SK-N-SH (cell line): ENCODE measurements at regions not wholly inside any gene's neighbourhood (a gene's known extent, or its start where the extent isn't known, plus 50 kb on each side); places are given as distances from the start of the nearest gene placed in this dataset.

ENCODE experiments used
- CTCF ChIA-PET: fragments of 300-600, 350-600 bp; formaldehyde crosslinking; extraction: SDS; loops from one replicate; lab custom pipeline; 2021; lab: Yijun Ruan, JAX
- POLR2A ChIA-PET: fragments of 350-600 bp; sonication (Branson Sonifier 250); formaldehyde crosslinking; extraction: SDS; loops from one replicate; lab custom pipeline; 2020; ENCODE audit warnings: antibody characterized with exemption, inconsistent platforms; lab: Yijun Ruan, JAX
- DNase-seq: peaks from one replicate; pipeline ENCODE4 v3.0.0; 2012
- H2AFZ ChIP-seq: fragments of 200-600 bp; sonication (generic); 2 replicates; pipeline ENCODE4 v1.8.1; 2016; ENCODE audit warnings: antibody characterized with exemption, mild to moderate bottlenecking, low read depth
- H3F3A ChIP-seq: fragments of 200-600 bp; sonication (generic); replicated peaks from 2 replicates; pipeline ENCODE3; 2016; ENCODE audit warnings: antibody characterized with exemption, mild to moderate bottlenecking; ENCODE audit not compliant: insufficient read depth
- H3K27ac ChIP-seq, 2 experiments: fragments of 200-500 bp in 1 of 2; fragments of 200-600 bp in 1 of 2; sonication (Bioruptor generic) in 1 of 2; sonication (generic), shearing (Covaris generic) in 1 of 2; 2 replicates each; pipeline versions ENCODE4 v1.5.1 to v1.6.1; 2014 to 2016; ENCODE audit warnings: low read depth in 2 of 2, inconsistent platforms in 1 of 2, low read length in 1 of 2, mild to moderate bottlenecking in 1 of 2, mixed read lengths in 1 of 2
- H3K27me3 ChIP-seq: fragments of 200-600 bp; sonication (generic), shearing (Covaris generic); 2 replicates; pipeline ENCODE4 v1.6.1; 2016; ENCODE audit warnings: mixed run types; ENCODE audit not compliant: insufficient read depth
- H3K36me3 ChIP-seq, 2 experiments: fragments of 200-500 bp in 1 of 2; fragments of 200-600 bp in 1 of 2; sonication (Bioruptor generic) in 1 of 2; sonication (generic) in 1 of 2; replicated peaks in 1 of 2; 2 replicates each; pipeline versions ENCODE3 to v1.5.1; 2014 to 2016; ENCODE audit warnings: low read length in 1 of 2, mild to moderate bottlenecking in 1 of 2; ENCODE audit not compliant: insufficient read depth in 2 of 2, control insufficient read depth in 1 of 2
- H3K4me1 ChIP-seq, 2 experiments: fragments of 200-500 bp in 1 of 2; fragments of 200-600 bp in 1 of 2; sonication (Bioruptor generic) in 1 of 2; sonication (generic), shearing (Covaris generic) in 1 of 2; 2 replicates each; pipeline versions ENCODE4 v1.5.1 to v1.6.1; 2014 to 2016; ENCODE audit warnings: low read depth in 1 of 2, low read length in 1 of 2, mixed run types in 1 of 2; ENCODE audit not compliant: insufficient read depth in 2 of 2, control insufficient read depth in 1 of 2
- H3K4me2 ChIP-seq: fragments of 200-600 bp; sonication (generic), shearing (Covaris generic); 2 replicates; pipeline ENCODE4 v1.6.1; 2017; ENCODE audit warnings: mixed run types
- H3K4me3 ChIP-seq, 2 experiments: fragments of 200-500 bp in 1 of 2; fragments of 200-600 bp in 1 of 2; sonication (Bioruptor generic) in 1 of 2; sonication (generic), shearing (Covaris generic) in 1 of 2; 2 replicates each; pipeline versions ENCODE4 v1.5.1 to v1.8.1; 2014 to 2016; ENCODE audit warnings: low read depth in 2 of 2, inconsistent platforms in 1 of 2, low read length in 1 of 2, mild to moderate bottlenecking in 1 of 2, mixed read lengths in 1 of 2, moderate library complexity in 1 of 2
- H3K79me2 ChIP-seq: fragments of 200-600 bp; sonication (generic); 2 replicates; pipeline ENCODE4 v1.8.1; 2017; ENCODE audit warnings: mild to moderate bottlenecking; ENCODE audit not compliant: insufficient read depth
- H3K9ac ChIP-seq: fragments of 200-600 bp; sonication (generic); 2 replicates; pipeline ENCODE4 v1.6.1; 2017; ENCODE audit warnings: mixed run types
- H3K9me2 ChIP-seq: fragments of 200-600 bp; sonication (generic); 2 replicates; pipeline ENCODE4 v1.6.1; 2017; ENCODE audit warnings: mixed run types
- H3K9me3 ChIP-seq: fragments of 200-600 bp; sonication (generic); 2 replicates; pipeline ENCODE4 v1.6.1; 2017; ENCODE audit warnings: mixed run types, mild to moderate bottlenecking, moderate library complexity
- H4K20me1 ChIP-seq: fragments of 200-600 bp; sonication (generic); 2 replicates; pipeline ENCODE4 v1.6.1; 2017; ENCODE audit warnings: mild to moderate bottlenecking, mixed run types; ENCODE audit not compliant: insufficient read depth
- CTCF ChIP-seq: fragments of 200-600 bp; sonication (generic); IDR thresholded peaks from 2 replicates; pipeline ENCODE4 v1.6.1; 2017; ENCODE audit warnings: antibody characterized with exemption, mild to moderate bottlenecking, moderate library complexity
- EP300 ChIP-seq, 2 experiments: IDR thresholded peaks; 2 replicates each; pipeline versions ENCODE4 v1.4.0 to v1.6.1; 2012; ENCODE audit warnings: borderline replicate concordance in 1 of 2, low read depth in 1 of 2, low read length in 1 of 2
- EZH2phosphoT487 ChIP-seq: fragments of 200-600 bp; sonication (generic); IDR thresholded peaks from 2 replicates; pipeline ENCODE4 v1.6.1; 2017; ENCODE audit warnings: low read depth, mixed run types, mild to moderate bottlenecking, antibody characterized with exemption, moderate library complexity, borderline replicate concordance
- FOSL2 ChIP-seq: IDR thresholded peaks from 2 replicates; pipeline ENCODE4 v1.4.0; 2012; ENCODE audit warnings: low read depth, mild to moderate bottlenecking, moderate library complexity, borderline replicate concordance
- FOXJ3 ChIP-seq: sonication (generic); formaldehyde crosslinking; IDR thresholded peaks from 2 replicates; pipeline ENCODE4 v1.5.1; 2020; ENCODE audit warnings: mild to moderate bottlenecking, missing genetic modification reagents
- GATA2 ChIP-seq: sonication (generic); formaldehyde crosslinking; IDR thresholded peaks from 2 replicates; pipeline ENCODE4 v1.5.0; 2020; ENCODE audit warnings: mild to moderate bottlenecking, missing genetic modification reagents
- MEF2A ChIP-seq: IDR thresholded peaks from 2 replicates; pipeline ENCODE4 v1.4.0; 2012; ENCODE audit warnings: low read depth, borderline replicate concordance
- NFIC ChIP-seq: IDR thresholded peaks from 2 replicates; pipeline ENCODE4 v1.4.0; 2012; ENCODE audit warnings: borderline replicate concordance
- NRF1 ChIP-seq: IDR thresholded peaks from 2 replicates; pipeline ENCODE4 v1.6.1; 2012; ENCODE audit warnings: low read depth, mild to moderate bottlenecking, low read length
- RFX5 ChIP-seq: IDR thresholded peaks from 2 replicates; pipeline ENCODE4 v1.6.1; 2012; ENCODE audit warnings: mild to moderate bottlenecking, improper control_type of control experiment, low read length
- RXRA ChIP-seq: IDR thresholded peaks from 2 replicates; pipeline ENCODE4 v1.4.0; 2012; ENCODE audit warnings: low read depth, mild to moderate bottlenecking, borderline replicate concordance
- SIN3A ChIP-seq: IDR thresholded peaks from 2 replicates; pipeline ENCODE4 v1.6.1; 2012; ENCODE audit warnings: low read depth, mild to moderate bottlenecking, low read length, moderate library complexity, borderline replicate concordance
- SMC3 ChIP-seq: IDR thresholded peaks from 2 replicates; pipeline ENCODE4 v1.6.1; 2012; ENCODE audit warnings: low read depth, low read length, improper control_type of control experiment
- TAF1 ChIP-seq: IDR thresholded peaks from 2 replicates; pipeline ENCODE4 v1.6.1; 2012; ENCODE audit warnings: low read depth, mild to moderate bottlenecking, low read length, moderate library complexity, borderline replicate concordance
- TEAD4 ChIP-seq: IDR thresholded peaks from 2 replicates; pipeline ENCODE4 v1.4.0; 2012; ENCODE audit warnings: mild to moderate bottlenecking, borderline replicate concordance; ENCODE audit not compliant: insufficient read depth
- YY1 ChIP-seq: IDR thresholded peaks from 2 replicates; pipeline ENCODE4 v1.4.0; 2012; ENCODE audit warnings: low read depth, mild to moderate bottlenecking
- WGBS: methylation state at CpG from one replicate; pipeline ENCODE4 v1.1.6; 2017; ENCODE audit warnings: low lambda C conversion rate; 5-methylcytosine and 5-hydroxymethylcytosine counted together
- TF ChIP-seq, protein P1 (sequence below): IDR thresholded peaks from 2 replicates; pipeline ENCODE4 v1.4.0; 2012; ENCODE audit warnings: low read depth, borderline replicate concordance
- TF ChIP-seq, protein P2 (sequence below): IDR thresholded peaks from 2 replicates; pipeline ENCODE4 v1.4.0; 2012; ENCODE audit warnings: low read depth
- TF ChIP-seq, protein P3 (sequence below): IDR thresholded peaks from 2 replicates; pipeline ENCODE4 v1.6.1; 2012; ENCODE audit warnings: mild to moderate bottlenecking, low read depth, low read length, moderate library complexity
- TF ChIP-seq, protein P4 (sequence below): fragments of 150-350 bp; IDR thresholded peaks from 2 replicates; pipeline ENCODE4 v1.6.1; 2016; ENCODE audit warnings: mild to moderate bottlenecking, low read depth, low read length

DNA sequence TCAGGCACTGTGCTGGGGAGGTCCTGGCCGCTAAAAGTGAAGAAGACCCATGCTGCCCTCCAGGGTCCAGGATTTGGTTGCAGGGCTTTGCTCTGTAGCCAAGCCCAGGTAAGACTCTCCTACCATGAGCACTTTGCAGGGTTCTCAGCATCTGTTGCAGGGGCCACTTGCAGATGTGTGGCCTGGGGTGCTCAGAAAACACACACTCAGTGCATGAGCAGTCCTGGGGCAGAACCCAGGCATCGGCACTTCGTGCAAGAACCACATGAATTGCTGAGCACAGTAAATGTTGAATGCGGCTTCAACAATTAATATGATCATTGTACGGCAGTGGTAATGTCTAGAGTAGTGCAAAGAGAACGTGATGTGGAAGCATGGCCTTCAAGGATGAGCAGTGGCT lies 98.5 kb upstream of the SMIM21 start:
- no peak overlapping the region for H3K4me2 ChIP-seq
- POLR2A ChIA-PET: no interaction called here
- H3K79me2 ChIP-seq: no peaks in the 10 kb centered on the region
- H3K4me1 ChIP-seq: no peaks in the 10 kb centered on the region; a peak in 1 of 4 replicates
- DNase-seq: no peak
- H3K9me3 ChIP-seq: no peaks in the 10 kb centered on the region
- H3K27ac ChIP-seq: no peak overlapping the region
- no peak overlapping the region for H2AFZ ChIP-seq
- no peaks in the 10 kb centered on the region for H3F3A ChIP-seq
- no peaks in the 10 kb centered on the region for H3K36me3 ChIP-seq
- H3K9me2 ChIP-seq: no peaks in the 10 kb centered on the region
- WGBS: 55% methylated on average over 4 of the region's 6 CpGs
- no peak for TF ChIP-seq FOSL2
- TF ChIP-seq, protein P1, sequence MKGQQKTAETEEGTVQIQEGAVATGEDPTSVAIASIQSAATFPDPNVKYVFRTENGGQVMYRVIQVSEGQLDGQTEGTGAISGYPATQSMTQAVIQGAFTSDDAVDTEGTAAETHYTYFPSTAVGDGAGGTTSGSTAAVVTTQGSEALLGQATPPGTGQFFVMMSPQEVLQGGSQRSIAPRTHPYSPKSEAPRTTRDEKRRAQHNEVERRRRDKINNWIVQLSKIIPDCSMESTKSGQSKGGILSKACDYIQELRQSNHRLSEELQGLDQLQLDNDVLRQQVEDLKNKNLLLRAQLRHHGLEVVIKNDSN: no peak
- no peak for TF ChIP-seq YY1
- TF ChIP-seq GATA2: no peak
- TF ChIP-seq RFX5: no peak
- no peak for TF ChIP-seq TEAD4
- TF ChIP-seq RXRA: no peak
- TF ChIP-seq FOXJ3: no peak
- TF ChIP-seq, protein P2, sequence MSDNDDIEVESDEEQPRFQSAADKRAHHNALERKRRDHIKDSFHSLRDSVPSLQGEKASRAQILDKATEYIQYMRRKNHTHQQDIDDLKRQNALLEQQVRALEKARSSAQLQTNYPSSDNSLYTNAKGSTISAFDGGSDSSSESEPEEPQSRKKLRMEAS: no peak
- no peak for TF ChIP-seq SMC3
- TF ChIP-seq TAF1: no peak
- no peak for TF ChIP-seq MEF2A
- no peaks in the 10 kb centered on the region for H4K20me1 ChIP-seq
- H3K4me3 ChIP-seq: no peak overlapping the region
- no peak overlapping the region for H3K9ac ChIP-seq
- no peaks in the 10 kb centered on the region for H3K27me3 ChIP-seq
- CTCF ChIA-PET: no interaction called here

GRCh38 chr18:75525331-75525730 lies 97.8 kb upstream of the SMIM21 start:
- 56% methylated on average over 7 of the region's 7 CpGs for WGBS
- Histone ChIP-seq H3K9me2 (no peaks in the 10 kb centered on the region), H3K79me2 (no peaks in the 10 kb centered on the region), H3K27me3 (no peaks in the 10 kb centered on the region), H3F3A (no peaks in the 10 kb centered on the region), H2AFZ (no peak overlapping the region), H4K20me1 (no peaks in the 10 kb centered on the region), H3K4me3 (no peak overlapping the region), H3K27ac (no peak overlapping the region), H3K4me2 (no peak overlapping the region), H3K9ac (no peak overlapping the region), H3K4me1 (no peaks in the 10 kb centered on the region; a peak in 1 of 4 replicates), H3K9me3 (no peaks in the 10 kb centered on the region), H3K36me3 (no peaks in the 10 kb centered on the region)
- no peak for DNase-seq
- POLR2A ChIA-PET: no interaction called here
- CTCF ChIA-PET: no interaction called here
- TF ChIP-seq NRF1: no peak
- TF ChIP-seq, protein P3, sequence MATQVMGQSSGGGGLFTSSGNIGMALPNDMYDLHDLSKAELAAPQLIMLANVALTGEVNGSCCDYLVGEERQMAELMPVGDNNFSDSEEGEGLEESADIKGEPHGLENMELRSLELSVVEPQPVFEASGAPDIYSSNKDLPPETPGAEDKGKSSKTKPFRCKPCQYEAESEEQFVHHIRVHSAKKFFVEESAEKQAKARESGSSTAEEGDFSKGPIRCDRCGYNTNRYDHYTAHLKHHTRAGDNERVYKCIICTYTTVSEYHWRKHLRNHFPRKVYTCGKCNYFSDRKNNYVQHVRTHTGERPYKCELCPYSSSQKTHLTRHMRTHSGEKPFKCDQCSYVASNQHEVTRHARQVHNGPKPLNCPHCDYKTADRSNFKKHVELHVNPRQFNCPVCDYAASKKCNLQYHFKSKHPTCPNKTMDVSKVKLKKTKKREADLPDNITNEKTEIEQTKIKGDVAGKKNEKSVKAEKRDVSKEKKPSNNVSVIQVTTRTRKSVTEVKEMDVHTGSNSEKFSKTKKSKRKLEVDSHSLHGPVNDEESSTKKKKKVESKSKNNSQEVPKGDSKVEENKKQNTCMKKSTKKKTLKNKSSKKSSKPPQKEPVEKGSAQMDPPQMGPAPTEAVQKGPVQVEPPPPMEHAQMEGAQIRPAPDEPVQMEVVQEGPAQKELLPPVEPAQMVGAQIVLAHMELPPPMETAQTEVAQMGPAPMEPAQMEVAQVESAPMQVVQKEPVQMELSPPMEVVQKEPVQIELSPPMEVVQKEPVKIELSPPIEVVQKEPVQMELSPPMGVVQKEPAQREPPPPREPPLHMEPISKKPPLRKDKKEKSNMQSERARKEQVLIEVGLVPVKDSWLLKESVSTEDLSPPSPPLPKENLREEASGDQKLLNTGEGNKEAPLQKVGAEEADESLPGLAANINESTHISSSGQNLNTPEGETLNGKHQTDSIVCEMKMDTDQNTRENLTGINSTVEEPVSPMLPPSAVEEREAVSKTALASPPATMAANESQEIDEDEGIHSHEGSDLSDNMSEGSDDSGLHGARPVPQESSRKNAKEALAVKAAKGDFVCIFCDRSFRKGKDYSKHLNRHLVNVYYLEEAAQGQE: no peak
- no peak for TF ChIP-seq NFIC
- TF ChIP-seq, protein P2: no peak
- no peak for TF ChIP-seq SIN3A
- no peak for TF ChIP-seq EZH2phosphoT487
- TF ChIP-seq, protein P4, sequence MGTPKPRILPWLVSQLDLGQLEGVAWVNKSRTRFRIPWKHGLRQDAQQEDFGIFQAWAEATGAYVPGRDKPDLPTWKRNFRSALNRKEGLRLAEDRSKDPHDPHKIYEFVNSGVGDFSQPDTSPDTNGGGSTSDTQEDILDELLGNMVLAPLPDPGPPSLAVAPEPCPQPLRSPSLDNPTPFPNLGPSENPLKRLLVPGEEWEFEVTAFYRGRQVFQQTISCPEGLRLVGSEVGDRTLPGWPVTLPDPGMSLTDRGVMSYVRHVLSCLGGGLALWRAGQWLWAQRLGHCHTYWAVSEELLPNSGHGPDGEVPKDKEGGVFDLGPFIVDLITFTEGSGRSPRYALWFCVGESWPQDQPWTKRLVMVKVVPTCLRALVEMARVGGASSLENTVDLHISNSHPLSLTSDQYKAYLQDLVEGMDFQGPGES: no peak
- TF ChIP-seq CTCF: no peak
- TF ChIP-seq YY1: no peak
- TF ChIP-seq GATA2: no peak
- TF ChIP-seq EP300 (IDR thresholded peaks at IDR 0.05; ENCODE audit: borderline replicate concordance in 1 of 2, low read depth in 1 of 2, low read length in 1 of 2): no peak
